MM.1S (cell line): ENCODE measurements at regions not wholly inside any gene's neighbourhood (a gene's known extent, or its start where the extent isn't known, plus 50 kb on each side); places are given as distances from the start of the nearest gene placed in this dataset.

Experiments
- CTCF ChIP-seq: fragments of 300-600 bp; sonication (generic); IDR thresholded peaks from 2 replicates; pipeline ENCODE4 v1.5.1; 2016; ENCODE audit warnings: antibody characterized with exemption, low read length, mixed read lengths
- EZH2 ChIP-seq: fragments of 300-600 bp; sonication (generic); optimal IDR thresholded peaks from 2 replicates; pipeline ENCODE3; 2017; ENCODE audit warnings: low read depth, mild to moderate bottlenecking, antibody characterized with exemption, low read length, mixed read lengths
- EZH2phosphoT487 ChIP-seq: fragments of 300-600 bp; sonication (generic); IDR thresholded peaks from 2 replicates; pipeline ENCODE4 v1.6.1; 2018; ENCODE audit warnings: antibody characterized with exemption, low read length

DNA sequence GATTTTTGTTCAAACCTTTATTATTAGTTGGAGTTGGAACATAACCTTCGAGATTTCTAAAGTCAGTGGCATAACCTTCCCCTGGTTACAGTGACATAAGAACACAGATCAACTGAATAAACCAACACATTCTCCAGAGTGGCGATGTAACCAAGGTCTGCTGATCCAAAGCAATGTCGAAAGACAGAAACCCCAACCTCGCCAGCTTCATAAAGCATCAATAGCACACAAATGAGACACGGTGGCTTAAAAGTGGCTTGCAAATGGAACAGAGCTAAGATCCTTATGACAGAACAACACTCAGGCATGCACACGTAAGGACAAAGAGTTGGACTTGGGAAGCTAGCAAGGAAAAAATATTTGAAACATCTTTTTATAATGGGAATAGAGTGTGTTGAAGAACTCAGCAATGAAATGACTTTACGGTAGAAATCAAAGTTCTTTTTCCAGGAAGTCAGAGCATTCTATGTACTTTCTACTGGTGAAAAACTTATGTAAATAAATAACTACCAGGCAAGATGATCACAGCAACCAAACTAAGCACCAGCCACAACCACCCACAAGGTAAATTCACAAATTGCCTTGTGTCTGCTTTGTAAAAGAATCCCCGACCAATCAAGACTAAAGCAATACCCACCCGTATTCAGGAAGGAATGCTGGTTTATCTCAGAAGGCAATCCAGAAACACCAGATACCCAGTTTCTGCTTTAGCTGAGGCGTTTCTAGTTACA lies 61.0 kb upstream of the NHSL1 start:
- TF ChIP-seq EZH2phosphoT487 (no peak), EZH2 (no peak), CTCF (no peak)
